ENCODE measurements at regions not wholly inside any gene's neighbourhood (a gene's known extent, or its start where the extent isn't known, plus 50 kb on each side); places are given as distances from the start of the nearest gene placed in this dataset.
"Not testable (repeated sequence)": the region's sequence is repeated elsewhere in the genome, so short reads cannot be mapped to it uniquely, and the experiment has no call there.

DNA sequence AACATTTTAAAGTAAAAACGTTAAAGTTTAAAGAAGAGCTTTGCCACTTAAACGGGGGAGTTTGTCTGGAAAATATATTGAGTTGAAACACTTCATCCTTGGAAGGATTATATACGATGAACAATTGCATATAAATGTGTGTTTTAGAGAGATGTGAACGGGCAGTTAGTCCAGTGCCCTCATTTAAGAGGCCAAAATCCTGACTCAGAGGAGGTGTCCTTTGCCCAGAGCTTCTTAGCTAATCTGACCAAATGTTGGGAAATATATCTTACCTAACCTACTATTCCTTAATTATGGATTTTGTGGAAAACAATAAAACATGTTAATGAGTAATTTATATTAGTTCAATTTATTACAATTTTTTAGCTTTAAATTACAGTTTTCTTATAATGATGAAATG lies 327.2 kb upstream of the DIPK2B start:
- no peak for DNase-seq

DNA sequence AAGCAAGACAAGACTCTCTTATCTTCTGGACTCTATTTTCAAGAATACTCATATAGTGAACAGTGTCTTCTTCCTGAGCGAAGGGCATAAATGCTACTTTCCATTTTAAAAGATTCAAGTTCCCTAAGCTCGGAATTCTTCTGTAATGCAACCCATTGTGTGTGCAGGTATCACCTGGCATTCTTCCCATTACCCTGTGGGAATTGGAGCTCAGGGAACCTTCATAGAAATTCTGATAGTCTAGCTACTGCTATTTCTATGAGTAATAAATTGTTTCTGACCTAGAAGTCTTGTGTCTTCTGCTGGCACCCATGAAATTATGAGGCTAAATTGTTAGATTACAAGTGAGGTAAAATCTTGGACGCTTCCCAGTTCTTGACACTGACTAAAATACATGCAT lies 324.1 kb upstream of the DIPK2B start:
- no peak for DNase-seq

DNA sequence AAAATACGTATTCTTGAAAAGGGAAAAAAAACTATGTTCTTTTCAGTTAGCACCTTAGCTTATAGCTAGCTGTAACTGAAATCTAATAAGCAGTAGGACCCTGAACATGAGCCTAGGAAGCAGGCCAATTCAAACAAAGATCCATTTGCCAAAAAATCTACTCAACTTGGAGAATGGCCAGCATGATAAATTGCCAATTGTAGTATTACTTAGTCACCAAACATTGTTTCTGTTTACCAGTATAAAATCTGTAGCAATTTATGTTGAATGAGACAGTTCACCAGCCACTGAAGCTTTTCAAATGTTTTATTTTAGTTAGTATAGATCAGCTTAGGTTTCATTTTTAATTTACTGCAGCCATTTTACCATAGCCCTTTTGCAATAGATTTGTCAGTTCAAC lies 323.6 kb upstream of the DIPK2B start:
- DNase-seq: no peak

DNA sequence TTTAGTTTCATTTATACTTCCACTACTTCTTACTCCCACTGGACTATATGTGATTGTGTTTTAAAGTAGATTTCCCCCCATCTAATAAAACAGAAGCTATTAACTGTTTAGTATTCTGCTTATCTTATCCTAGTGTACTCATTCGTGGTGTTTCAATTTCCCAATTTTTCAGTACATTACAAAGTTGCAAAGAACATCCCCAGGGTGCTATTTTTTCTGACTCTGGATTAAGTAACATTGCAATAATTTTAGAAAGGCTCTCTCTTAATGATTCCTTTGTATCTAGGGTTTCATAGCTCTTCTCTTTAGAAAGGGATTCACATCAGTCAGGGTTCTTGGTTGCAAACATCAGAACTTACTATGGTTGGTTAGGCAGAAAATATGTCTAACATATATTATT lies 317.9 kb upstream of the DIPK2B start:
- no peak for DNase-seq

DNA sequence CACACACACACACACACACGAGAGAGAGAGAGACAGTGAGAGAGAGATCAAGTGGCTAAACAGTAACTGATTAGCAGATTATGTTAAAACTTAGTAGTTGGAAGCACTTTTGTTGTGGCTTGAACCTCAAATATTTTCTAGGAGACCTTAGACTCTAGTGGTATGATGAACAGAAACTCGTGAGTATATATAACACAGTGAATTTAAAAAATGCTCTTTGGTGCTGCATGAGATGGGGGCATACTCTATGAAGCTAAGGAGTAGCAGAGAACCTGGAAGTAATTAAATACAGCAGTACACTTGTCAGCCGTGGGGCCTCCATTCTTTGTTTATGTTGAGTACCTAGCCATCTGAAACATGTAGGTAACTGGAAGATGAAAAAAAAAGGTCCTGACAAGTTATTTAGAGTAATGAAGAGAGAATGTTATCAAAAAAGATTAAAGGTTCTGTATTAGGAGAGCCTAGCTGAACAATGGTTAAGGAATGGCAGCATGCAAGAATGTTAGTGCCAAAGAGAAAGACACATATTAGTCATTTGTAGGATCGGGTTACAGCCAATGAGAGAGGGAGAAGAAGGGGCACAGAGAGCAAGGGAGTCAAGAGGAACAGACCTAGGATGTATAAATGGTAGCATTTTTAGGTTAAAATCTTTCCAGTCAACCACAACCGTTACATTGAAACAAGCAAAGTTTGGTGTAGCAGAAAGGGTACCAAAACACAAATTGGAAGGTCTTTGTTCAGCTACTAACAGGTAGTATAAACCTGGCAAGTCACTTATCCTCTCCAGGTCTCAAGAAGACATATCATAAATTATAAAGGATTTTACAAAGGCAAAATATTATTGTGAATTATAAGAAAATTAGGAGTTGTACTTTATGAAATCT lies 316.7 kb upstream of the DIPK2B start:
- DNase-seq: no peak

DNA sequence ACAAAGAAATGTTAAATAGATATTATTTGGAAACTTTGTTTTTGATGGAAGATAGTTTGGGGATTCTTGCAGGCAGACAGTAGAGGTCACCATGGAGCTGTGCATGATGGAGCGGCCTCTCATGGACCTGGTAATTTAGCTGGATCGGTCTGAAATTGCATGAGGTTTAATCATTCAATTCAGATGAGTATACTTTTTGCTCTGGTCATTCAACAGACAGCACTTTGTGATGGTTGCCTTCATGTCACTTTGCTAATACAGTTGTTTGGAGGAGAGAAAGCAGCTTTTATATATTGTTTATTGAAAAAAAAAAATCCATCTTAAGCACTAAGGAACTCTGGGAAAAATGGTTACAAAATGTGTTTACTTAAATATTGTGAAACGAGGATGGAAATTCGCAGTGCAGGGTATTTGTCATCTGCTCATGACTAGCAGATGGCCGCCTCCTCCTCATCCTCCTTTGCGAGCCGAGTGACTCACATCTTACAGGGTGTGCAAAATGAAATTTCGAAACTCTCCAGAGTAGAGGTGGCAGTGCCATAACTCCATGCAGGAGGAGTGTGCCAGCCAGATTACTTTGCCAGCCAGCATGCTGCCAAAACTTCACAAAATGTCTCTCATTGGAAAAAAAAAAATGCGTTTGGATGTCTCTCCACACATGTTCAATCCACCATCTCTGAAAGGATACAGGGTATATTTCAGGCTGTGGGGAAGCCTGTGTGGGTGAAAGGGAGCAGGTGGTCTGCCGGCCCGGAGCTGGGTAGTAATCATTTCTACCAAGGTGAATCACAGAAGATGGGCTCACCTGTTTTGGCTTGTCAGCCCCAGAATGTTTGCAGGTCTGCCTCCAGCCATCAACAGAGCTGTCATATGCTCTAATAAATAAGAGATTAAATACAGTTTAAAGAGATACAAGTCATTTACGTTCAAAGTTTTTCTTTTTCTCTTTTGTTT lies 314.9 kb upstream of the DIPK2B start:
- DNase-seq: no peak

DNA sequence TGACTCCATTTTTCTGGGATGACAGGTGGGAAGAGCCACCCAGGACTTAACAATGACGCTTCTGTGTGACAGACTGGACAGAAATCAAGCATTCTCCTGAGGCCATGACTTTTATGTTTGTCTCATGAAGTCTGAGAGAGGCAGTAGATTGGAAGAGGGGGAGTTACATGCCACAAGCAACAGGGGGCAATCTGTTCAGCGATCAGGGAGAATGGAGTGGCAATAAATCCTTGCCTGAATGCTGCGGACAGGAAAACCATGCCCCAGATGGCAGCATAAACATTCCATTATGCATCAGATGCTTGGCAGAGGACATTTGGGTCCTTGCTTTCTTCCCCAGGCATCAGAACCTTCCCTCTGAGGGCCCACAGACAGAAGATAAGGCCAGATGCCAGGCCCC lies 312.4 kb upstream of the DIPK2B start:
- DNase-seq: no peak

DNA sequence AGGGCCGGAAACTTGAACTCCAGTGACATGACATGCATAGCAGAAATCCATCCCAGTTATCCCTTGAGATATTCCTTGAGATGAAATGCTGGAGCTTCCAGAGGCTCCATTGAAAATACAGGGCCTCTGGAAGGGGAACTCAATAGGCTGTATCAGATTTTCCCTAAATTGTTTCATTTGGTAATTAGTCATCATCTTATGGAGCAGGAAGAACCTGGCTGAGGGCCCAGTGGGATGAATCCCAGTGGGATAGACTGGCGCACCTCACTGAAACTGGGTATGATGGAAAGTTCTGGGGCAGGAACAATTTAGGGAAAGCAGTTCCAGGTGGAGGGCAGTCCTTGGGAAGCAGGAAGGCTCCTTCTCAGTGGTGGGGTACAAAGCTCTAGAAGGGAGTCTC lies 307.8 kb upstream of the DIPK2B start:
- no peak for DNase-seq

DNA sequence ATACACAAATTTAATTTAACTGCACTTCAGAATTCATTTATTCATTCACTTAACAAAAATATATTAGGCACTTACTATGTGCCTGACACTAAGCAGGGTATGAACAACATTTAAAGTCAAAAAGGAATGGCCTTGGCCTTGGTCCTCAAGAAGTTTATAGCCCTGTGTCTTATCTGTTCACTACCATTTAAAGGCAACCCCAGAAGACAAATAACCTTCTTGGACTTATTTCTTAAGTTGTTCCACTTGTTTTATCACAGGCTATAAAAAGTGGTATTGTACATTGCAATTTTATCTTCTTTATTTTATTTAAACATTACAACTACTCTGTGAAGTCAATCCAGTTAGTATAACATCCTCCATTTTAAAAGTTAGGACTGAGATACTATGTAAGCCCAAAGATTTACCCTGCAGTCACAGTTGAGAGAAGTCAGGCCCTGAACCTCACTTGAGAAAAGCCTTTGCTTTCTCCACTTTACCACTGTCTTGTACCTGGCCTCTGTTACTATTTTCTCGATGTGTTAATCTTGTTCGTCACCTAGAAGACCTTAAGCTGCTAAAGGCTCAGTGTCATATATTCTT lies 305.6 kb upstream of the DIPK2B start:
- DNase-seq: no peak

DNA sequence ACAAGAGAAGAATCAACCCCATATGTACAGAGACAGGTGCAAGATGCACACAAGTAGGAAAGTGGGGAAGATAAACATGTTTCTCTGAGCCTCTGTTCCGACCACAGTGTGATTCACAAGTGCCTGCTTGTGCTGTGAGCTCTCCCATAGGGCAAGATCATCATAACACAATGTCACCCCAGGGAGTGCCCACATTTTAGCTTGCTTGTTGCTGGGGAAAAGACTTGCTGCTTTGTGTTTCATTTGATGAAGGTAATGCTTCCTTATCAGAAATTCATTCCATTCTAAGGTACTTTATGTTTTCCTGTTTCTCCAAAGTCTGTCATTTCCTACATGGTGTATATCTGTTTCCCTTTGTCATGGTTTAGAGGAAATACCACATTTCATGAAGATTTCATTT lies 304.5 kb upstream of the DIPK2B start:
- DNase-seq: no peak

DNA sequence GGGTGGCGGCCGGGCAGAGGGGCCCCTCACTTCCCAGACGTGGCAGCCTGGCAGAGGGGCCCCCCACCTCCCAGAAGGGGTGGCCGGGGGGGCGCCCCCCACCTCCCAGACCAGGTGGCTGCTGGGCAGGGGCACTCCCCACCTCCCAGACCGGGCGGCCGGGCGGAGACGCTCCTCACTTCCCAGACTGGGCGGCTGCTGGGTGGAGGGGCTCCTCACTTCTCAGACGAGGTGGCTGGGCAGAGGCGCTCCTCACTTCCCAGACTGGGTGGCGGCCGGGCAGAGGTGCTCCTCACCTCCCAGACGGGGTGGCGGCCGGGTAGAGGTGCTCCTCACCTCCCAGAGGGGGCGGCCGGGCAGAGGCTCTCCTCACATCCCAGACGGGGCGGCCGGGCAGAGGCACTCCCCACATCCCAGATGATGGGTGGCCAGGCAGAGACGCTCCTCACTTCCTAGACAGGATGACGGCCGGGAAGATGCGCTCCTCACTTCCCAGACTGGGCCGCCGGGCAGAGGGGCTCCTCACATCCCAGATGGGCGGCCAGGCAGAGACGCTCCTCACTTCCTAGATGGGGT lies 303.2 kb upstream of the DIPK2B start:
- DNase-seq: not testable (repeated sequence)

DNA sequence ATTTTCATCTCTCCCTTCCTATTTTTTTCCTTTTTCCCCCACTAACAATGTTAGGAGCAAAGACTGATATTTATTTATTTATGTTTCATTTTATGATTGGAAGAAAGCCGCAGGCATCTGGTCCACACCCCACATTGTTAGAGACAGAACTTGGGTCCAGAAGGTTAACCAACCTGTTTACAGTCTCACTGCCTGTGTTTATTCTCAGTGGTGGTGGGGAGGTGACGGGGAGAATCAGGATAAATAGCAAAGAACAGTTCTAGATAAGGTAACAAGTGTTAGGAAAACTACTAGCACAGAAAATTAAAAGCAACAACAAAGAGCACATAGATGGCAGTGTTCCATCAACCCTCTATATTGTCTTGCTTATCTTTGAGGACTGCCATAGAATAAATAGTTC lies 301.7 kb upstream of the DIPK2B start:
- DNase-seq: no peak

DNA sequence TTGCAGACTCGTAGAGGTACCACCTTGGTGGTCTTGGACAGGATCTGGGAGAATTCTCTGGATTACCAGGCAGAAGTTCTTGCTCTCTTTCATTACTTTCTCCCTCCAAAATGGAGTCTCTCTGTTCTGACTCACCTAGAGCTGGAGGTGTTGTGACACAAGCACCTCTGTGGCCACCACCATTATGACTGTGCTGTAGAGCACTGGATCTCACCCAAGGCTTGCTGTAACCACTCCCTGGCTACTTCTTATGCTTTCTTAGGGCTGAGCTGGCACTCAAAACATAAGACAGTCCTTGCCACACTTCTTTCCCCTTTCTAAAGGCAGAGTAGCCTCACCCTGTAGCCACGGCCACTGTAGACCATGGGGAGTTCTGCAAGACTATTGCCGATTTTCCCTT lies 296.6 kb upstream of the DIPK2B start:
- DNase-seq: no peak

DNA sequence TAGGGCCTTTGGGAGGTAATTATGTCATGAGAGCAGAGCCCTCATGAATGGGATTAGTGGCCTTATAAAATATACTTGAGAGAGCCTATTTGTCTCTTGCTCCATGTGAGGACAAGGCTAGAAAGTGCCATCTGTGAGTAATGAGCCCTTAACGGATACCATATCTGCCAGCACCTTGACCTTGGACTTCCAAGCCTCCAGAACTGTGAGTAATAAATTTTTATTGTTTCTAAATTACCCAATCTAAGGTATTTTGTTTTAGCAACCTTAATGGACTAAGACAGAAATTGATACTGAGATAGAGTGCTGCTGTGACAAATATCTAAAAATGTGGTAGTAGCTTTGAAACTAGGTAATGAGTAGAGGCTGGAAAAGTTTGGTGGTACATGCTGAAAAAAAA lies 285.0 kb upstream of the DIPK2B start:
- DNase-seq: no peak

DNA sequence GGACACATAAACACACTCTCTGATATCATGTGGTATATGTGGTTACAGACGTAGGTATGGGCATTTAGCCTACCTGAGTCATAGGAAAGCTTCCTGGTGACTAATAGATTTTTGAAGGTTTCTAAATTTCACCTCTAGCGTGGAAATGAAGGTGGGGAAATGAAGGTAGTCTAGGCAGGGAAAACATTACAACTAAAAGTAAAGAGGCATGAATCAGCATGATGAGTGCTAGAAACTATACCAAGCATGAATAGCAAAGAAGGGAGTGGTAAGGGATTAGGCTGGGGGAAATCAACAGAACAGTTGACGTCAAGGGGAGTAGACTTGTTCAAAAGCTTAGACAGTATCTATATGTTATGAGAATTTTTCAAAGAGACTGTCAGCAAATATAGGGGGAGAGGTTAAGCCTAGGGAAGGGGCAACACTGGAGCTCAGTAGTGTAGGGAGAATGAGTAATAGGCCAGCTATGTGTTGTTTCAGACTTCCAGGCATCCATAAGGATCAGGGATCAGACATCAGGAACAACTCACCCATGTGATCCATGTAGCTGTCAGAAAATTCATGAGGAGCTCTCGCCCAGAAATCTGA lies 279.3 kb upstream of the DIPK2B start:
- no peak for DNase-seq

DNA sequence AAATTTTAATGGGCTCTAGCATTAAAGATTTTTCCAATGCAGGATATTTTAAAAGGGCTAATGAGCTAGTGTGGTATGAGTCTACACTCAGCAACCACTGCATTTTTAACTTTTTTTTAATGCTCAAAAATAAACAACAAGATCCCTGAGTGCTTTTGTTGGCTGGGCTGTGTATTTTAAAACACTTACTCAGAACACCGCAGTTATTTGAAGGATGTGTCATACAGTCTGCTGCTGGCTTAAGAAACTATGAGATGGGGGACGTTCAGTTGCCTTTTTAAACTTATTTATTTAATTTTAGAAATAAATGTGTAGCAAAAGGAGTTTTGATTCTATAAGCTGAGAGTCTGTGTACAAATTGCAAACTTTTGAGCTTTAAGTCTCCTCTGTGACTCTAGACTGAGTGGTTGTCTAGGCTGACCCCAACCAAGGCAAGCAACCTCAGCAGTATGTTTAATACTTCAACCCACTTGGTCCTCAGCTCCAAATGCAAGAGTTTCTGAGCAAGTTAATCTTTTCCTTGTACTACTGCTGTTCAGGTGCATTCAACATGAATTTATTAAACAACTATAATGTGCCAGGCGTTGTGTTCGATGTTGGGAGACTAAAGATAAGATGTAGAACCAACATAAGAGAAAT lies 278.6 kb upstream of the DIPK2B start:
- no peak for DNase-seq

DNA sequence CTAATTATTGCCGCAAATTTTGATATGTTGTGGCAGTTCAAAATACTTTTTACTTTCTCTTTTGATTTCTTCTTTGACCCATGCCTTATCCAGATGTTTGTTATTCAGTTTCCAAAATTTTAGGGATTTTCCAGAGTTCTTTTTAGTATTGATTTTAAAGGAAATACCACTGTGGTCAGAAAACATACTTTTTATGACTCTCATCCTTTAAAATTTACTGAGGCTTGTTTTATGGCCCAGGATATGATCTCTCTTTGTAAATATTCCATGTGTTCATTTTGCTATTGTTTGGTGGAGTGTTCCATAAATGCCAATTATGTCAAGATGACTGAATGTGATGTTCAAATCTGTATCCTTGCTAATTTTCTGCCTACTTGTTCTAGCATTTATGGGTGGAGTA lies 272.3 kb upstream of the DIPK2B start:
- DNase-seq: no peak

DNA sequence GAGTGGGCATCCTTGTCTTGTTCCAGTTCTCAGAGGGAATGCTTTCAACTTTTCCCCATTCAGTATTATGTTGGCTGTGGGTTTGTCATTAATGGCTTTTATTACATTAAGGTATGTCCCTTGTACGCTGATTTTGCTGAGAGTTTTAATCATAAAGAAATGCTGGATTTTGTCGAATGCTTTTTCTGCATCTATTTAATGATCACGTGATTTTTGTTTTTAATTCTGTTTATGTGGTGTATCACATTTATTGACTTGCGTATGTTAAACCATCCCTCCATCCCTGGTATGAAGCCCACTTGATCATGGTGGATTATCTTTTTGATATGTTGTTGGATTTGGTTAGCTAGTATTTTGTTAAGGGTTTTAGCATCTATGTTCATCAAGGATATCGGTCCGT lies 266.9 kb upstream of the DIPK2B start:
- not testable (repeated sequence) for DNase-seq

DNA sequence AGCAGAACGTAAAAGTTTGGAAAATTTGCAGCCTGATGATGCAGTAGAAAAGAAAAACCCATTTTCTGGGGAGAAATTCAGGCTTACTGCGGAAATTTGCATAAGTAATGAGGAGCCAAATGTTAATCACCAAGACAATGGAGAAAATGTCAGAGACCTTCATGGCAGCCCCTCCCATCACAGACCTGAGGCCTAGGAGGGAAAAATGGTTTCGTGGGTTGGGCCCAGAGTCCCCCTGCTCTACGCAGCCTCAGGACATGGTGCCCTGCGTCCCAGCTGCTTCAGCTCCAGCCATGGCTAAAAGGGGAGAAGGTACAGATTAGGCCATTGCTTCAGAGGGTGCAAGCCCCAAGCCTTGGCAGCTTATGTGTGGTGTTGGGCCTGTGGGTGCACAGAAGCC lies 255.1 kb upstream of the DIPK2B start:
- DNase-seq: not testable (repeated sequence)

DNA sequence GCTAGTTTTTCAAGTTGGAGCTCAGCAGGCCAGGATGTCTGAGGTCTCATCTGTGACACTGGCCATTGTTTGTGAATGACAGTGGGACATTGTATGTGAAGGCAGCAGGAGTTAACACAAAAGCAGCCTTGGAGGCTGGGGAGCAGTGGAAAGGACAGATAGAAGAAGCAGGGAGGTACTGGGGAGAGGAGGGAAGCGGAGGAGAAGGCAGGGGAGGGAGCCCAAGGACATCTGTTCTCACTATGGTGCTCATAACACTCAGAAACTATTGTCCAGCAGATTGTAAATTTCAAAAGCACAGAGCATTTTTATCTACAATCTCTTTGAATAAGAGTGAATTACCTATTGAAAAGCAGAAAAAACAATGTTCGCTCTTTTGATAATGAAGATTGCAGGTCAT lies 253.6 kb upstream of the DIPK2B start:
- DNase-seq: no peak

DNA sequence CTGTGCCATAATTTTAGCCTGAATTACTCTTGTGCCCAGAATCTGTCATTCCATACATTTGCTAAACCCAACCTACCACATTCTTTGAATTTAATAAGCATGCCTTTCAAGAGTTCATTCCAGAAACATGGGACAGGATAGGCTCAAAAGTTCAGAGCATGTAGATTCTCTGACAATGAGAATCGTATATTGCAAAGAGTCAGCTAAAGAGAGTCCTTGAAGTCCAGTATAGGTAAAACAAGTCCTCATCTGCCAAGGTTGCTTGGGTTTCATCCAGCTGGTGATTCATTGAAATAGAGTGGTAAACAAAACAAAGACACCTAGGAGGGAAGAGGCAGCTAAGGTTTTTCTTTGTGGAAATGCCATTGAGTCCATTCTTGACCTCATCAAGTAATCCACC lies 249.3 kb upstream of the DIPK2B start:
- no peak for DNase-seq

DNA sequence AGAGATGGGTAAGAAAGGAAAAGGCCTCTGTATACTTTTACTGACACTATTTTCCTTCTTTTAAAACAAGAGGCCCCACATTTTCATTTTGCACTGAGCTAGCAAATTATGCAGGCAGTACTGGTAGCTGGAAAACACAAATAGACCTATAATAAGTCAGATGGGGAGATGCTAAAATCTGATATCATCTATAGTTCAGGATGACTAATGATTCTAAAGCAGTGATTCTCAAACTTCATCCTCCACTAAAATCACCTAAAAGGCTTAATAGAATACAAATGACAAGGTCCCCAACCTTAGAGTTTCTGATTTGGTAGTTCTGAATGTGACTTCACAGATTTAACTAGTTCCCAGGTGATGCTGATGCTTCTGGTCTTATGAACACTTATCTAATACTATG lies 247.3 kb upstream of the DIPK2B start:
- DNase-seq: no peak

Data from NCI-H2171 (cell line).